ENCODE measurements at regions not wholly inside any gene's neighbourhood (a gene's known extent, or its start where the extent isn't known, plus 50 kb on each side); places are given as distances from the start of the nearest gene placed in this dataset.

GRCh38 chr10:8738987-8739386 lies 684.5 kb downstream of the GATA3 start:
- in situ Hi-C loops (cut with MboI; ENCODE audit: low sequenced_read_pairs): no loop called here

- in situ Hi-C loops (cut with MboI; ENCODE audit: low sequenced_read_pairs): no loop called here
Measured at GRCh38 chr10:8752146-8752843, 697.8 kb downstream of the GATA3 start.

GRCh38 chr10:8758029-8758428 lies 703.5 kb downstream of the GATA3 start:
- in situ Hi-C loops (cut with MboI; ENCODE audit: low sequenced_read_pairs): no loop called here

GRCh38 chr10:8766899-8767298 lies 712.4 kb downstream of the GATA3 start:
- in situ Hi-C loops (cut with MboI; ENCODE audit: low sequenced_read_pairs): no loop called here

GRCh38 chr10:8767591-8767990 lies 713.1 kb downstream of the GATA3 start:
- in situ Hi-C loops (cut with MboI; ENCODE audit: low sequenced_read_pairs): no loop called here

GRCh38 chr10:8768341-8768740 lies 713.9 kb downstream of the GATA3 start:
- in situ Hi-C loops (cut with MboI; ENCODE audit: low sequenced_read_pairs): no loop called here

GRCh38 chr10:8768852-8769251 lies 714.4 kb downstream of the GATA3 start:
- in situ Hi-C loops (cut with MboI; ENCODE audit: low sequenced_read_pairs): no loop called here

- in situ Hi-C loops (cut with MboI; ENCODE audit: low sequenced_read_pairs): no loop called here
Measured at GRCh38 chr10:8776926-8777622, 722.6 kb downstream of the GATA3 start.

GRCh38 chr10:8778713-8779112 lies 724.2 kb downstream of the GATA3 start:
- in situ Hi-C loops (cut with MboI; ENCODE audit: low sequenced_read_pairs): no loop called here

- in situ Hi-C loops (cut with MboI; ENCODE audit: low sequenced_read_pairs): no loop called here
Measured at GRCh38 chr10:8787649-8788048, 733.2 kb downstream of the GATA3 start.

- in situ Hi-C loops (cut with MboI; ENCODE audit: low sequenced_read_pairs): no loop called here
Measured at GRCh38 chr10:8790390-8790789, 735.9 kb downstream of the GATA3 start.

- in situ Hi-C loops (cut with MboI; ENCODE audit: low sequenced_read_pairs): no loop called here
Measured at GRCh38 chr10:8794860-8795259, 740.4 kb downstream of the GATA3 start.

GRCh38 chr10:8800426-8800825 lies 745.9 kb downstream of the GATA3 start:
- in situ Hi-C loops (cut with MboI; ENCODE audit: low sequenced_read_pairs): no loop called here

GRCh38 chr10:8803992-8804391 lies 749.5 kb downstream of the GATA3 start:
- in situ Hi-C loops (cut with MboI; ENCODE audit: low sequenced_read_pairs): no loop called here

GRCh38 chr10:8810677-8811076 lies 756.2 kb downstream of the GATA3 start:
- in situ Hi-C loops (cut with MboI; ENCODE audit: low sequenced_read_pairs): no loop called here

GRCh38 chr10:8811201-8811600 lies 756.7 kb downstream of the GATA3 start:
- in situ Hi-C loops (cut with MboI; ENCODE audit: low sequenced_read_pairs): no loop called here

GRCh38 chr10:8815969-8816368 lies 761.5 kb downstream of the GATA3 start:
- in situ Hi-C loops (cut with MboI; ENCODE audit: low sequenced_read_pairs): no loop called here

- in situ Hi-C loops (cut with MboI; ENCODE audit: low sequenced_read_pairs): no loop called here
Measured at GRCh38 chr10:8817299-8817698, 762.8 kb downstream of the GATA3 start.

GRCh38 chr10:8825611-8826010 lies 771.1 kb downstream of the GATA3 start:
- in situ Hi-C loops (cut with MboI; ENCODE audit: low sequenced_read_pairs): no loop called here

GRCh38 chr10:8829592-8829991 lies 775.1 kb downstream of the GATA3 start:
- in situ Hi-C loops (cut with MboI; ENCODE audit: low sequenced_read_pairs): no loop called here

- in situ Hi-C loops (cut with MboI; ENCODE audit: low sequenced_read_pairs): no loop called here
Measured at GRCh38 chr10:8830048-8830447, 775.6 kb downstream of the GATA3 start.

GRCh38 chr10:8830876-8831275 lies 776.4 kb downstream of the GATA3 start:
- in situ Hi-C loops (cut with MboI; ENCODE audit: low sequenced_read_pairs): no loop called here

Measured in HL-60/S4 treated with retinoic acid at 250 ng/mL for 4 days and 3 days (cell line).